Astrocyte (in vitro differentiated cells and primary cell): ENCODE measurements at regions not wholly inside any gene's neighbourhood (a gene's known extent, or its start where the extent isn't known, plus 50 kb on each side); places are given as distances from the start of the nearest gene placed in this dataset.

Source experiments
- CTCF ChIP-seq: IDR thresholded peaks from 2 replicates; pipeline ENCODE4 v1.5.1; 2011; ENCODE audit warnings: low read depth, mild to moderate bottlenecking, inconsistent platforms, low read length, moderate library complexity; ENCODE audit not compliant: insufficient read depth
- EZH2 ChIP-seq: IDR thresholded peaks from 2 replicates; pipeline ENCODE4 v1.6.1; 2012; ENCODE audit warnings: mild to moderate bottlenecking, low read length, inconsistent platforms; ENCODE audit not compliant: insufficient read depth

- TF ChIP-seq CTCF (no peak), EZH2 (no peak)
Measured at GRCh38 chr5:86460519-86460918, 157.2 kb upstream of the COX7C start.
